CD14-positive monocyte (primary cell): ENCODE measurements at regions not wholly inside any gene's neighbourhood (a gene's known extent, or its start where the extent isn't known, plus 50 kb on each side); places are given as distances from the start of the nearest gene placed in this dataset.

Experiments used
- DNase-seq, 3 donors: peaks; one replicate each; pipeline ENCODE4 v3.0.0-alpha.2; 2011 to 2022
- H2AFZ ChIP-seq: 2 replicates; pipeline ENCODE4 v1.6.0; 2012; ENCODE audit warnings: mild to moderate bottlenecking, low read depth, low read length, inconsistent platforms; ENCODE audit not compliant: insufficient read depth, poor library complexity, severe bottlenecking
- H3K27ac ChIP-seq, 2 donors: 1 replicate in 1 of 2; 2 replicates in 1 of 2; pipeline ENCODE4 v1.5.1; 2012 to 2013; ENCODE audit warnings: low read length in 2 of 2, control low read depth in 1 of 2, inconsistent platforms in 1 of 2, low read depth in 1 of 2, mild to moderate bottlenecking in 1 of 2
- H3K27me3 ChIP-seq, 2 donors: one replicate each; pipeline versions ENCODE4 v1.6.0 to v1.6.1; 2011 to 2013; ENCODE audit warnings: low read length in 2 of 2; ENCODE audit not compliant: control insufficient read depth in 2 of 2, insufficient read depth in 2 of 2
- H3K36me3 ChIP-seq, 2 donors: replicated peaks in 1 of 2; 1 replicate in 1 of 2; 2 replicates in 1 of 2; pipeline versions ENCODE4 v1.5.1 to v1.6.1; 2012 to 2013; ENCODE audit warnings: low read length in 2 of 2, control low read depth in 1 of 2, inconsistent platforms in 1 of 2, mild to moderate bottlenecking in 1 of 2; ENCODE audit not compliant: insufficient read depth in 2 of 2, control insufficient read depth in 1 of 2
- H3K4me1 ChIP-seq, 2 donors: 1 replicate in 1 of 2; 2 replicates in 1 of 2; pipeline versions ENCODE4 v1.5.1 to v1.6.1; 2012 to 2013; ENCODE audit warnings: low read length in 2 of 2, control low read depth in 1 of 2, inconsistent platforms in 1 of 2, mild to moderate bottlenecking in 1 of 2, moderate library complexity in 1 of 2; ENCODE audit not compliant: insufficient read depth in 2 of 2, control insufficient read depth in 1 of 2
- H3K4me2 ChIP-seq: replicated peaks from 2 replicates; pipeline ENCODE3; 2012; ENCODE audit warnings: low read length, moderate library complexity, mild to moderate bottlenecking; ENCODE audit not compliant: poor library complexity, severe bottlenecking; ENCODE audit errors: extremely low read depth
- H3K4me3 ChIP-seq, 3 experiments: fragments of 200-600 bp in 1 of 3; sonication (generic) in 1 of 3; replicated peaks in 1 of 3; 1 replicate in 2 of 3; 2 replicates in 1 of 3; pipeline ENCODE4 v1.5.1; 2011 to 2013; ENCODE audit warnings: low read length in 3 of 3, mild to moderate bottlenecking in 3 of 3, control low read depth in 2 of 3, low read depth in 2 of 3, inconsistent platforms in 1 of 3, moderate library complexity in 1 of 3
- H3K79me2 ChIP-seq: 2 replicates; pipeline ENCODE4 v1.6.0; 2012; ENCODE audit warnings: mild to moderate bottlenecking, control low read depth, inconsistent platforms, low read length, moderate library complexity; ENCODE audit not compliant: insufficient read depth
- H3K9ac ChIP-seq: 2 replicates; pipeline ENCODE4 v1.6.0; 2017; ENCODE audit warnings: low read length, mild to moderate bottlenecking; ENCODE audit not compliant: insufficient read depth, poor library complexity, severe bottlenecking
- H3K9me3 ChIP-seq, 2 donors: replicated peaks in 1 of 2; 1 replicate in 1 of 2; 2 replicates in 1 of 2; pipeline versions ENCODE4 v1.5.1 to v1.6.1; 2012 to 2013; ENCODE audit warnings: low read length in 2 of 2, control low read depth in 1 of 2; ENCODE audit not compliant: control insufficient read depth in 1 of 2, insufficient read depth in 1 of 2
- H4K20me1 ChIP-seq: 2 replicates; pipeline ENCODE4 v1.6.0; 2012; ENCODE audit warnings: mild to moderate bottlenecking, low read length, control low read depth, moderate library complexity; ENCODE audit not compliant: insufficient read depth
- H3K27ac Mint-ChIP-seq, 7 donors: one replicate each; pipeline ENCODE4 v1.8.0; 2020; ENCODE audit warnings: mild to moderate bottlenecking in 7 of 7, mixed read lengths in 7 of 7, moderate library complexity in 6 of 7, inconsistent platforms in 2 of 7
- H3K27me3 Mint-ChIP-seq, 3 donors: one replicate each; pipeline ENCODE4 v1.8.0; 2021 to 2022; ENCODE audit warnings: low read depth in 3 of 3, mild to moderate bottlenecking in 3 of 3, mixed read lengths in 3 of 3, moderate library complexity in 3 of 3, inconsistent platforms in 1 of 3
- H3K36me3 Mint-ChIP-seq, 2 donors: one replicate each; pipeline ENCODE4 v1.8.0; 2020; ENCODE audit warnings: mixed read lengths in 2 of 2, inconsistent platforms in 1 of 2, mild to moderate bottlenecking in 1 of 2
- H3K4me1 Mint-ChIP-seq: one replicate; pipeline ENCODE4 v1.8.0; 2020; ENCODE audit warnings: mild to moderate bottlenecking, mixed read lengths
- H3K4me3 Mint-ChIP-seq, 2 donors: one replicate each; pipeline ENCODE4 v1.8.0; 2020; ENCODE audit warnings: mild to moderate bottlenecking in 2 of 2, mixed read lengths in 2 of 2, moderate library complexity in 1 of 2
- H3K9me3 Mint-ChIP-seq, 7 donors: one replicate each; pipeline ENCODE4 v1.8.0; 2020 to 2022; ENCODE audit warnings: mixed read lengths in 7 of 7, mild to moderate bottlenecking in 6 of 7, moderate library complexity in 6 of 7, inconsistent platforms in 2 of 7
- CTCF ChIP-seq: fragments of 200-600 bp; IDR thresholded peaks from one replicate; pipeline ENCODE4 v1.8.0; 2022; ENCODE audit warnings: antibody characterized with exemption, mild to moderate bottlenecking
- WGBS: methylation state at CpG from one replicate; pipeline ENCODE4 v1.1.5; 2013; ENCODE audit warnings: missing lambda C conversion rate; ENCODE audit not compliant: insufficient coverage; 5-methylcytosine and 5-hydroxymethylcytosine counted together
- intact Hi-C, 2 donors: fragments of 100-400 bp; cut with micrococcal nuclease; formaldehyde crosslinking; loops; one replicate each; pipeline versions ENCODE4 v1.15.0 to v1.15.1; 2023

- intact Hi-C loops: no loop called here
- H3K27me3 Mint-ChIP-seq: peaks cover 0 to 5% (median 2%) of the 10 kb centered on the region in 3 donors
- Histone ChIP-seq H4K20me1 (no peaks in the 10 kb centered on the region), H3K4me2 (no peak overlapping the region), H3K4me3 (no peak overlapping the region), H3K27me3 (no peaks in the 10 kb centered on the region), H3K27ac (no peak overlapping the region), H2AFZ (no peak overlapping the region), H3K4me1 (no peaks in the 10 kb centered on the region), H3K9me3 (no peaks in the 10 kb centered on the region), H3K9ac (no peak overlapping the region), H3K79me2 (no peaks in the 10 kb centered on the region), H3K36me3 (no peaks in the 10 kb centered on the region)
- no peak for DNase-seq
- 98% methylated on average over 3 of the region's 5 CpGs for WGBS
- H3K4me3 Mint-ChIP-seq: no peak overlapping the region
- H3K27ac Mint-ChIP-seq: no peak overlapping the region
- TF ChIP-seq CTCF: no peak
- H3K36me3 Mint-ChIP-seq: no peaks in the 10 kb centered on the region
- H3K9me3 Mint-ChIP-seq: peaks cover 0 to 9% (median 0%) of the 10 kb centered on the region in 7 donors
- H3K4me1 Mint-ChIP-seq: no peaks in the 10 kb centered on the region
These were observed 218.3 kb upstream of the EEF2KMT start for GRCh38 chr16:5315914-5316313.

GRCh38 chr16:5314377-5314776 is 216.8 kb upstream of the EEF2KMT start:
- Mint-ChIP-seq H3K27ac (no peak overlapping the region), H3K4me1 (no peaks in the 10 kb centered on the region), H3K27me3 (peaks cover 0 to 3% (median 2%) of the 10 kb centered on the region in 3 donors), H3K9me3 (peaks cover 0 to 8% (median 3%) of the 10 kb centered on the region in 7 donors), H3K36me3 (no peaks in the 10 kb centered on the region), H3K4me3 (no peak overlapping the region)
- Histone ChIP-seq H3K4me3 (no peak overlapping the region), H3K79me2 (no peaks in the 10 kb centered on the region), H4K20me1 (no peaks in the 10 kb centered on the region), H3K27me3 (no peaks in the 10 kb centered on the region), H3K9ac (no peak overlapping the region), H3K9me3 (no peaks in the 10 kb centered on the region), H2AFZ (no peak overlapping the region), H3K4me2 (no peak overlapping the region), H3K36me3 (no peaks in the 10 kb centered on the region), H3K4me1 (no peaks in the 10 kb centered on the region), H3K27ac (no peak overlapping the region)
- TF ChIP-seq CTCF: no peak
- WGBS: 77% methylated on average over 3 of the region's 4 CpGs
- intact Hi-C loops: no loop called here
- DNase-seq: no peak
